ENCODE measurements at regions not wholly inside any gene's neighbourhood (a gene's known extent, or its start where the extent isn't known, plus 50 kb on each side); places are given as distances from the start of the nearest gene placed in this dataset.

DNA sequence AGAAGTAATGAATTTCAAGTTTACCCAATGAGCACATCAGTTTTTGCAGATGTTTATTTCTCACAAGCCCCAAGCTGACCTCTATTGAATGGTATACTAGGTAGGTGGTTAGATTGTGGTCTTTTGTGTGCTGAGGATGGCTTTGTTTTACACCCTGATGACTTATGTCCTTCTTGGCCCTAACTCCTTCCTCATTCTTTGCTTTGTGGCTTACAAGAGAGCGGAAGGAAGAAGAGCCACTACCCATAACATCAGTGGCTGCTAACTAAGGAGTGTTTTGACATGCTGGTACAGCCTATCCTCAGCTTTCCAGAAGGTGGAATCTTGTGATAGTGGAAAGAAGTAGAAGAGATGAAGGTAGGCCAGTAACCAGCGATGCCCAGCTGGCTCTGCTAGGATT, 85.7 kb upstream of the NTRK2 start:
- TF ChIP-seq PCBP1 (IDR thresholded peaks at IDR 0.05; ENCODE audit: borderline replicate concordance, low read depth, low read length), result no peak
- TF ChIP-seq RBM39 (IDR thresholded peaks at IDR 0.05; ENCODE audit: low read depth, low read length, poor library complexity, severe bottlenecking), result no peak
- TF ChIP-seq ZNF777 (CRISPR knock-in tag; IDR thresholded peaks at IDR 0.05), result no peak
- no peak for TF ChIP-seq POLR2A (IDR thresholded peaks at IDR 0.05; ENCODE audit: insufficient read depth in 1 of 2, low read depth in 2 of 2, low read length in 2 of 2)
- TF ChIP-seq ZNF335 (CRISPR knock-in tag; IDR thresholded peaks at IDR 0.05), result no peak
- no peak for TF ChIP-seq MTA1 (CRISPR knock-in tag; IDR thresholded peaks at IDR 0.05; ENCODE audit: borderline replicate concordance)
- no peak for TF ChIP-seq NCOR1 (IDR thresholded peaks at IDR 0.05; ENCODE audit: borderline replicate concordance, low read length)
- TF ChIP-seq ZNF619 (CRISPR knock-in tag; IDR thresholded peaks at IDR 0.05), result no peak
- TF ChIP-seq SMARCC2 (IDR thresholded peaks at IDR 0.05), result no peak

Data from HepG2 (cell line).